H9 (cell line): ENCODE measurements at regions not wholly inside any gene's neighbourhood (a gene's known extent, or its start where the extent isn't known, plus 50 kb on each side); places are given as distances from the start of the nearest gene placed in this dataset.

Experiments
- DNase-seq: peaks from one replicate; pipeline ENCODE4 v3.0.0-alpha.2; 2017
- H2AFZ ChIP-seq: one replicate; pipeline ENCODE4 v1.6.1; 2013; ENCODE audit warnings: mild to moderate bottlenecking, low read length, control low read depth, moderate library complexity
- H2AK5ac ChIP-seq: 2 replicates; pipeline ENCODE4 v1.6.1; 2013; ENCODE audit warnings: low read length, control low read depth, mixed read lengths; ENCODE audit not compliant: insufficient read length
- H2BK120ac ChIP-seq: one replicate; pipeline ENCODE4 v1.6.1; 2013; ENCODE audit warnings: low read depth, mild to moderate bottlenecking, low read length, control low read depth, inconsistent platforms; ENCODE audit not compliant: poor library complexity, severe bottlenecking
- H2BK12ac ChIP-seq: 2 replicates; pipeline ENCODE4 v1.6.1; 2013; ENCODE audit warnings: low read length, control low read depth, mixed read lengths, low read depth; ENCODE audit not compliant: insufficient read length
- H2BK15ac ChIP-seq: 2 replicates; pipeline ENCODE4 v1.6.1; 2013; ENCODE audit warnings: low read depth, low read length, control low read depth
- H2BK20ac ChIP-seq: one replicate; pipeline ENCODE4 v1.6.1; 2013; ENCODE audit warnings: low read depth, mild to moderate bottlenecking, low read length, control low read depth, inconsistent platforms; ENCODE audit not compliant: poor library complexity, severe bottlenecking
- H2BK5ac ChIP-seq: 2 replicates; pipeline ENCODE4 v1.6.1; 2013; ENCODE audit warnings: low read length, control low read depth, mixed read lengths; ENCODE audit not compliant: insufficient read length
- H3K14ac ChIP-seq: 2 replicates; pipeline ENCODE4 v1.6.1; 2013; ENCODE audit warnings: low read length, control low read depth; ENCODE audit not compliant: insufficient read depth
- H3K18ac ChIP-seq: 2 replicates; pipeline ENCODE4 v1.6.1; 2013; ENCODE audit warnings: low read depth, mild to moderate bottlenecking, mixed read lengths, low read length, control low read depth; ENCODE audit not compliant: insufficient read length
- H3K23ac ChIP-seq: 2 replicates; pipeline ENCODE4 v1.6.1; 2013; ENCODE audit warnings: low read length, control low read depth, mixed read lengths, low read depth; ENCODE audit not compliant: insufficient read length
- H3K23me2 ChIP-seq: 2 replicates; pipeline ENCODE4 v1.6.1; 2013; ENCODE audit warnings: low read depth, mild to moderate bottlenecking, mixed read lengths, low read length, control low read depth; ENCODE audit not compliant: insufficient read length, poor library complexity, severe bottlenecking
- H3K27ac ChIP-seq: 2 replicates; pipeline ENCODE4 v1.5.1; 2013; ENCODE audit warnings: low read length, control low read depth, mixed read lengths, low read depth; ENCODE audit not compliant: insufficient read length
- H3K27me3 ChIP-seq: 2 replicates; pipeline ENCODE4 v1.6.1; 2013; ENCODE audit warnings: low read length, control low read depth, inconsistent platforms; ENCODE audit not compliant: insufficient read depth
- H3K4ac ChIP-seq: 2 replicates; pipeline ENCODE4 v1.6.1; 2013; ENCODE audit warnings: low read depth, mild to moderate bottlenecking, control low read depth, inconsistent platforms, low read length, moderate library complexity
- H3K4me1 ChIP-seq: 2 replicates; pipeline ENCODE4 v1.6.1; 2013; ENCODE audit warnings: low read length, control low read depth, inconsistent platforms; ENCODE audit not compliant: insufficient read depth
- H3K4me2 ChIP-seq: 2 replicates; pipeline ENCODE4 v1.6.1; 2013; ENCODE audit warnings: low read length, control low read depth, mixed read lengths; ENCODE audit not compliant: insufficient read length, insufficient read depth
- H3K56ac ChIP-seq: 2 replicates; pipeline ENCODE4 v1.6.1; 2013; ENCODE audit warnings: low read depth, mild to moderate bottlenecking, mixed read lengths, low read length, control low read depth; ENCODE audit not compliant: insufficient read length
- H3K79me1 ChIP-seq: 2 replicates; pipeline ENCODE4 v1.6.1; 2013; ENCODE audit warnings: low read depth, mild to moderate bottlenecking, moderate library complexity, low read length, control low read depth, inconsistent platforms; ENCODE audit not compliant: insufficient read depth, poor library complexity, severe bottlenecking
- H3K79me2 ChIP-seq: 2 replicates; pipeline ENCODE4 v1.6.1; 2013; ENCODE audit warnings: low read length, control low read depth, inconsistent platforms; ENCODE audit not compliant: insufficient read depth
- H3K9ac ChIP-seq: 2 replicates; pipeline ENCODE4 v1.6.1; 2013; ENCODE audit warnings: low read length, control low read depth, mixed read lengths; ENCODE audit not compliant: insufficient read length; ENCODE audit errors: extremely low read depth
- H3K9me3 ChIP-seq: one replicate; pipeline ENCODE4 v1.6.1; 2013; ENCODE audit warnings: low read depth, low read length, inconsistent platforms; ENCODE audit not compliant: control insufficient read depth
- H3T11ph ChIP-seq: one replicate; pipeline ENCODE4 v1.6.1; 2013; ENCODE audit warnings: mild to moderate bottlenecking, low read length, control low read depth, inconsistent platforms
- H4K20me1 ChIP-seq: one replicate; pipeline ENCODE4 v1.6.1; 2013; ENCODE audit not compliant: control insufficient read depth, insufficient read length, insufficient read depth
- H4K5ac ChIP-seq: 2 replicates; pipeline ENCODE4 v1.6.1; 2013; ENCODE audit warnings: low read depth, mild to moderate bottlenecking, mixed read lengths, low read length, control low read depth; ENCODE audit not compliant: insufficient read length
- H4K8ac ChIP-seq: replicated peaks from 2 replicates; pipeline ENCODE4 v1.6.1; 2013; ENCODE audit warnings: low read length, control low read depth, mixed read lengths, low read depth; ENCODE audit not compliant: insufficient read length
- H4K91ac ChIP-seq: 2 replicates; pipeline ENCODE4 v1.6.1; 2013; ENCODE audit warnings: low read depth, mild to moderate bottlenecking, moderate library complexity, mixed read lengths, low read length, control low read depth; ENCODE audit not compliant: insufficient read length
- H3K27ac Mint-ChIP-seq, 3 experiments: 2 replicates in 2 of 3; 3 replicates in 1 of 3; pipeline ENCODE4 v1.8.0; 2020 to 2021; ENCODE audit warnings: mixed read lengths in 3 of 3, mild to moderate bottlenecking in 1 of 3, moderate library complexity in 1 of 3
- H3K27me3 Mint-ChIP-seq: 2 replicates; pipeline ENCODE4 v1.8.0; 2021; ENCODE audit warnings: low read depth, mild to moderate bottlenecking, moderate library complexity, mixed read lengths
- H3K36me3 Mint-ChIP-seq, 3 experiments: 2 replicates in 2 of 3; 3 replicates in 1 of 3; pipeline ENCODE4 v1.8.0; 2020 to 2021; ENCODE audit warnings: low read depth in 3 of 3, mixed read lengths in 3 of 3; ENCODE audit not compliant: insufficient read depth in 1 of 3
- H3K4me1 Mint-ChIP-seq, 2 experiments: 2 replicates each; pipeline ENCODE4 v1.8.0; 2020; ENCODE audit warnings: mixed read lengths in 2 of 2
- H3K4me3 Mint-ChIP-seq, 2 experiments: 2 replicates in 1 of 2; 3 replicates in 1 of 2; pipeline ENCODE4 v1.8.0; 2020 to 2021; ENCODE audit warnings: mild to moderate bottlenecking in 2 of 2, mixed read lengths in 2 of 2, moderate library complexity in 1 of 2
- H3K9me3 Mint-ChIP-seq, 2 experiments: 2 replicates in 1 of 2; 3 replicates in 1 of 2; pipeline ENCODE4 v1.8.0; 2020; ENCODE audit warnings: mild to moderate bottlenecking in 2 of 2, mixed read lengths in 2 of 2, moderate library complexity in 1 of 2
- CTCF ChIP-seq: fragments of 200-600 bp; sonication (generic); conservative IDR thresholded peaks from 3 replicates; pipeline ENCODE4 v1.8.0; 2021; ENCODE audit warnings: antibody characterized with exemption, mild to moderate bottlenecking
- WGBS: extraction: QIAGEN DNeasy Blood & Tissue Kit; methylation state at CpG from one replicate; pipeline ENCODE4 v1.1.7; 2013; ENCODE audit warnings: missing lambda C conversion rate, low lambda C conversion rate, mixed read lengths; ENCODE audit not compliant: insufficient read length; ENCODE audit errors: extremely low coverage; 5-methylcytosine and 5-hydroxymethylcytosine counted together

- peaks cover 0 to 9% (median 4%) of the 10 kb centered on the region in 3 experiments; a peak in 4 of 7 replicates for H3K36me3 Mint-ChIP-seq
- no peak for DNase-seq
- H4K91ac ChIP-seq, result no peak overlapping the region
- H3K9me3 ChIP-seq, result no peaks in the 10 kb centered on the region
- H3K4me3 Mint-ChIP-seq, result no peak overlapping the region
- no peak overlapping the region for H2BK15ac ChIP-seq
- no peaks in the 10 kb centered on the region for H3K23me2 ChIP-seq
- no peaks in the 10 kb centered on the region for H3K79me2 ChIP-seq
- no peak overlapping the region for H2AK5ac ChIP-seq
- no peak overlapping the region for H4K5ac ChIP-seq
- H3K18ac ChIP-seq, result no peak overlapping the region
- H3K4ac ChIP-seq, result no peak overlapping the region
- TF ChIP-seq CTCF, result no peak
- no peak overlapping the region for H2BK12ac ChIP-seq
- no peaks in the 10 kb centered on the region; the same call in 1 of the 2 replicates for H3K4me1 ChIP-seq
- no peak overlapping the region for H2BK120ac ChIP-seq
- H3K27me3 Mint-ChIP-seq, result peaks cover 2% of the 10 kb centered on the region; the same call in 1 of the 2 replicates
- no peak overlapping the region for H3T11ph ChIP-seq
- no peaks in the 10 kb centered on the region for H4K20me1 ChIP-seq
- no CpG with 5 or more reads among the region's 6 CpGs for WGBS
- no peak overlapping the region for H3K9ac ChIP-seq
- no peaks in the 10 kb centered on the region for H3K27me3 ChIP-seq
- H2BK20ac ChIP-seq, result no peak overlapping the region
- H3K27ac Mint-ChIP-seq, result no peak overlapping the region
- H3K27ac ChIP-seq, result no peak overlapping the region
- H3K79me1 ChIP-seq, result no peaks in the 10 kb centered on the region
- peaks cover 21 to 22% of the 10 kb centered on the region in 2 experiments for H3K4me1 Mint-ChIP-seq
- peaks cover 0 to 3% of the 10 kb centered on the region in 2 experiments; a peak in 2 of 5 replicates for H3K9me3 Mint-ChIP-seq
- no peak overlapping the region for H2BK5ac ChIP-seq
- H3K23ac ChIP-seq, result no peak overlapping the region
- H4K8ac ChIP-seq, result no peak overlapping the region
- H3K4me2 ChIP-seq, result no peak overlapping the region
- no peak overlapping the region for H3K14ac ChIP-seq
- H2AFZ ChIP-seq, result no peak overlapping the region
- no peak overlapping the region for H3K56ac ChIP-seq
These were observed 192.2 kb downstream of the SH2D4B start for GRCh38 chr10:80729896-80730295.
